ENCODE measurements at regions not wholly inside any gene's neighbourhood (a gene's known extent, or its start where the extent isn't known, plus 50 kb on each side); places are given as distances from the start of the nearest gene placed in this dataset.

DNA sequence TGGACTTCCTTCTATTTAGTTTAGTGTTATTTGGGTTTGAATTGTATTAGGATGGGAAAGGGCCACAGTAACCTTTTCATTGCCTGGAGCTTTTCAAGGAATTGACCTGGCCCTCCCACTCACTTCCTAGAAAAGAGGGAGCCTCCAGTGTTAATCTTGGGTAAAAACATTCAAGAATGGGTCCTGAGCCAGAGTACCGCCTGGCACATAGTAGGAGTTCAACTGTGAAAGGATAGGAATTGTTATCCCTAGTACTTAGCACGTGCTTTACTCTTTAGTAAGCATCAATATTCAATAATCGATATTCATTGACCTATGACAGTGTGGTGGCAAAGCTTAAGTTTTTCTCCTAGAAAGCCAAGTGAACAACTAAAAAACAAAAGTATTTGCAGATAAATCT, 179.9 kb downstream of the IRS1 start:
- H3K9me3 Mint-ChIP-seq: no peaks in the 10 kb centered on the region
- no peaks in the 10 kb centered on the region for H3K36me3 Mint-ChIP-seq (ENCODE audit: low read depth)
- no peak overlapping the region for H3K4me3 Mint-ChIP-seq
- DNase-seq: no peak
- H3K27ac Mint-ChIP-seq: no peak overlapping the region
- peaks cover 6% of the 10 kb centered on the region for H3K27me3 Mint-ChIP-seq
- no peaks in the 10 kb centered on the region for H3K4me1 Mint-ChIP-seq (ENCODE audit: low read depth)

DNA sequence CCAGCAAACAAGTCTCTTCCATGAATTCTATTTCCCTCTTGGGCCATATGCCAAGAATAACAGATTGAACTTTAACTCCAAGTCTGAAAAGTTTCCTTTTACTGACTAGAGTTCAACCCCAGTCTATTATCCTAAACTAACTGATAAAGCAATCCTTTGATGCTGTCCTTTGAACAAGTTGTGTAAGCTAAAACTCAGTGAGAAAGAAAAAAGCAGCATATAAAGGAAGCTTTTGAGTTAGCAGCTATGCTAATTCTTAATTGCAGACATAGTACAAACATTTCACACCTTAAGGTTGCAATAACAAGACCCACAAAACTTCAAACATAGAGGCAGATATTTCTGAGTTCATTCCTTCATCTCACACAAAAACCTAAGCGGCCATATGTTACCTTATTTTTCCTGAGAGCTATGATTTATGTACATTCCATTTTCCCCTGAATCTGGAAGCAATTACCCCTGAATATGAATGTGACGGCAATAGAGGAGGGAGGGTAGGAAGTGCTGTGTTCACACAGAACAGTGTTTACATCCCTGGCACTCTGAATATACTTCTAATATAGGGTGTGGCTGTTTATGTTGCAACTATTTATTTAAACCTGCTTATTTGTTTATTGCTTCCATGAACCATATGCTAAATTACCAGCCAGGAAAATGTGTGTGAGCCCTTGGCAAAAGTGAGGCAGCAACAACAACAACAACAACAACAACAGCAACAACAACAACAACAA, 180.6 kb downstream of the IRS1 start:
- no peaks in the 10 kb centered on the region for H3K36me3 Mint-ChIP-seq (ENCODE audit: low read depth)
- H3K4me1 Mint-ChIP-seq (ENCODE audit: low read depth): no peaks in the 10 kb centered on the region
- H3K27me3 Mint-ChIP-seq: peaks cover 6% of the 10 kb centered on the region
- H3K9me3 Mint-ChIP-seq: no peaks in the 10 kb centered on the region
- no peak overlapping the region for H3K27ac Mint-ChIP-seq
- no peak overlapping the region for H3K4me3 Mint-ChIP-seq
- DNase-seq: no peak

GRCh38 chr2:226618544-226618874, 181.1 kb downstream of the IRS1 start:
- Mint-ChIP-seq H3K4me3 (no peak overlapping the region), H3K36me3 (ENCODE audit: low read depth) (no peaks in the 10 kb centered on the region), H3K27ac (no peak overlapping the region), H3K9me3 (no peaks in the 10 kb centered on the region), H3K27me3 (peaks cover 6% of the 10 kb centered on the region), H3K4me1 (ENCODE audit: low read depth) (no peaks in the 10 kb centered on the region)
- DNase-seq: no peak

DNA sequence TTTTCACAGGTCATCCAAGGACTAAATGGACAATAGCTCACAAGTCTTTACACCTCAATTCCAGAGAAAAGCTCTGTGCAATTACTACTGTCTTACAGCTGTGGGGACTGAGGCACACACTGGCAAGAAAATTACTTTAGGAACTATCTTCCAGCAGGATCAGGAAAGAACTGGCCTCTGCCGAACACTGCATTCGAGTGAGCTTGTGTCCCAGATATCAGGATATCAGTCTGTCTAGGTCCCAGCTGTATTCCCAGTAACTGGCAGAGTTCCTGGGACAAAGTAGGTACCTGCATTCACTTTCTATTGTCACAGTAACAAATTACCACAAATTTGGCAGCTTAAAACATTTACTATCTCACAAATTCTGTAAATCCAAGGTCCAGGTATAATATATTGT, 183.7 kb downstream of the IRS1 start:
- peaks cover 15% of the 10 kb centered on the region for H3K27me3 Mint-ChIP-seq
- no peak for DNase-seq
- H3K27ac Mint-ChIP-seq: no peak overlapping the region
- H3K36me3 Mint-ChIP-seq (ENCODE audit: low read depth): no peaks in the 10 kb centered on the region
- no peak overlapping the region for H3K4me3 Mint-ChIP-seq
- no peaks in the 10 kb centered on the region for H3K9me3 Mint-ChIP-seq
- H3K4me1 Mint-ChIP-seq (ENCODE audit: low read depth): no peaks in the 10 kb centered on the region

GRCh38 chr2:226611944-226612318, 187.7 kb downstream of the IRS1 start:
- Mint-ChIP-seq H3K36me3 (ENCODE audit: low read depth) (no peaks in the 10 kb centered on the region), H3K27ac (no peak overlapping the region)

GRCh38 chr2:226611196-226611943, 188.2 kb downstream of the IRS1 start:
- no peak overlapping the region for H3K4me3 Mint-ChIP-seq
- no peak for DNase-seq
- H3K27ac Mint-ChIP-seq: no peak overlapping the region
- no peaks in the 10 kb centered on the region for H3K9me3 Mint-ChIP-seq
- no peaks in the 10 kb centered on the region for H3K36me3 Mint-ChIP-seq (ENCODE audit: low read depth)
- peaks cover 22% of the 10 kb centered on the region for H3K27me3 Mint-ChIP-seq
- peaks cover 5% of the 10 kb centered on the region for H3K4me1 Mint-ChIP-seq (ENCODE audit: low read depth)

More at GRCh38 chr2:226611944-226612318, 187.7 kb downstream of the IRS1 start:
- H3K4me3 Mint-ChIP-seq: no peak overlapping the region
- peaks cover 5% of the 10 kb centered on the region for H3K4me1 Mint-ChIP-seq (ENCODE audit: low read depth)
- no peaks in the 10 kb centered on the region for H3K9me3 Mint-ChIP-seq
- DNase-seq: no peak
- H3K27me3 Mint-ChIP-seq: peaks cover 20% of the 10 kb centered on the region

DNA sequence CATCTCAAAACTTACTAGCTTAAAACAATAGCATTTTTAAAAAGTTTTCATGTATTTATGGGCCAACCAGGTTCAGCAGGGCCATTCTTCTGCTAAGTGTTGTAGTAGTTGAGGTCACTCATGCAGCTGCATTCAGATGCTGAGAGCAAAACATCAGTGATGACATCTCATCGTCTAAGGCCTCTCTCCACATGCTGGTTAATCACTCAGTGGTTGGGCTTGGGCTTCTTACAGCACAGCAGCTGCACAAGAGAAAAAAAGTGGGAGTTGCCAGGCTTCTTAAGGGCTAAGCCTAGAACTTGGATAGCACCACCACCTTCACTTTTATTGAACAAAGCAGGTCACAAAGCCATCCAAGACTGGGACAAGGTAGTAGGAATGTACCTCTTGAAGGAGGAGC, 190.3 kb downstream of the IRS1 start:
- no peak for DNase-seq
- Mint-ChIP-seq H3K27ac (no peak overlapping the region), H3K27me3 (peaks cover 38% of the 10 kb centered on the region), H3K9me3 (no peaks in the 10 kb centered on the region), H3K4me1 (ENCODE audit: low read depth) (peaks cover 5% of the 10 kb centered on the region), H3K4me3 (no peak overlapping the region), H3K36me3 (ENCODE audit: low read depth) (no peaks in the 10 kb centered on the region)

DNA sequence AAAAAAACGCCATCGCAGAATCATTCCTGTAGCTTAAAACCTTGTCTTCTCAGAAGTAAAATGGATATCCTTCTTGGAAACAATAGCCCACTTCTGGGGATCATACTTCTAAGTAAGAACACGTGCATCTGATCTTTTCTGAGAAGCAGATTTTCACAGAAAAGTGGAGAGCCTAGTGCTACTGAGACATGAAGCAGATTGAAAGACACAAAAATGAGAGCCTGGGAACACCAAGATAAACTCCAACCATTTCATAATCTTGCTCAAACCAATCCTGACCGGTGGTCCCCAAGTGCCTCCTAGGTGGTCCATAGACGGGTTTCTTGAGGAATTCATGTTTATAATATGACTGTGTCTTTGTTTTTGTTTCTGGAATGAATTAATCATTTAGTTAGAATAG, 191.2 kb downstream of the IRS1 start:
- no peak for DNase-seq
- peaks cover 5% of the 10 kb centered on the region for H3K4me1 Mint-ChIP-seq (ENCODE audit: low read depth)
- H3K27me3 Mint-ChIP-seq: peaks cover 43% of the 10 kb centered on the region
- no peak overlapping the region for H3K4me3 Mint-ChIP-seq
- H3K36me3 Mint-ChIP-seq (ENCODE audit: low read depth): no peaks in the 10 kb centered on the region
- H3K9me3 Mint-ChIP-seq: no peaks in the 10 kb centered on the region
- no peak overlapping the region for H3K27ac Mint-ChIP-seq

- H3K27me3 Mint-ChIP-seq: peaks cover 47% of the 10 kb centered on the region
- H3K27ac Mint-ChIP-seq: no peak overlapping the region
- H3K4me3 Mint-ChIP-seq: no peak overlapping the region
- peaks cover 5% of the 10 kb centered on the region for H3K4me1 Mint-ChIP-seq (ENCODE audit: low read depth)
- H3K36me3 Mint-ChIP-seq (ENCODE audit: low read depth): no peaks in the 10 kb centered on the region
- no peaks in the 10 kb centered on the region for H3K9me3 Mint-ChIP-seq
- no peak for DNase-seq
Observed at GRCh38 chr2:226607379-226607778, 192.2 kb downstream of the IRS1 start.

DNA sequence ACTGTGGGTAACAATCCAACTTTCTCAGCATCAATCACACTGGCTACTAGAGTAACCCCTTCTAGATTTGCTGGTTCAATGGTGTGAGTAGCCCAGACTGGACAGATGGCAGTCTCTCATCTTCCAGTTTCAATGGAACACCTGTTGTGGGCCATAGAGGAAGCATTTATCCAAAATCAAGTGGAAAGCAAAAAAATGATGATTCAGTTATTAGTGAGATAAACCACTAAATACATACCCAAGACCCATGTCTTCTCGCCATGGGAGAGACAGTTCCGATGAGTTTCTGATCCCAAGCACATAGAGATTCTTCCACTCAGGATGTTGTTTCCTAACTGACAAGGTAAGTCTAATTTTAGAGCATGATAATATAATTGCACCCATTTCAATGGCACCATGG, 194.0 kb downstream of the IRS1 start:
- DNase-seq: no peak
- H3K4me3 Mint-ChIP-seq: no peak overlapping the region
- H3K4me1 Mint-ChIP-seq (ENCODE audit: low read depth): peaks cover 5% of the 10 kb centered on the region
- H3K27ac Mint-ChIP-seq: no peak overlapping the region
- no peaks in the 10 kb centered on the region for H3K36me3 Mint-ChIP-seq (ENCODE audit: low read depth)
- no peaks in the 10 kb centered on the region for H3K9me3 Mint-ChIP-seq
- H3K27me3 Mint-ChIP-seq: peaks cover 49% of the 10 kb centered on the region

DNA sequence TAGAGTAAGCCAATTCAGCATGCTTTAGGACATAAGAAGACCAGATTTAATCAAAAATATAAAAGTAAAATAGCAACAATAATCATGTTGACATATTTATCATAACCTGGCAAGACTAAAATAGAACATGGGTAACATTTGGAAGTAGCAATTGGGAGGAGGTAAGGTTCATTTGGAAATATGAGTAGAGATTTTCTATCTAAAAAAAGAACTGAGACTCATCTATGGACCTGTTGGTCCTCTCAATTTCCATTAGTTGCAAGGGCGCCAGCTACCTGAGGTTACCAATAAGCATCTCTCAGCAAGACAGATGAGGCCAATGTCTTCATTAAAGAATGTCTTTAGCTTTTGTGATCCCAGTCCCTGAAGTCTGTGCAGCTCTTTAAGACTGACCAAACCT, 196.0 kb downstream of the IRS1 start:
- Mint-ChIP-seq H3K9me3 (no peaks in the 10 kb centered on the region), H3K27ac (no peak overlapping the region), H3K4me1 (ENCODE audit: low read depth) (peaks cover 2% of the 10 kb centered on the region), H3K27me3 (peaks cover 53% of the 10 kb centered on the region), H3K36me3 (ENCODE audit: low read depth) (no peaks in the 10 kb centered on the region), H3K4me3 (no peak overlapping the region)
- no peak for DNase-seq

DNA sequence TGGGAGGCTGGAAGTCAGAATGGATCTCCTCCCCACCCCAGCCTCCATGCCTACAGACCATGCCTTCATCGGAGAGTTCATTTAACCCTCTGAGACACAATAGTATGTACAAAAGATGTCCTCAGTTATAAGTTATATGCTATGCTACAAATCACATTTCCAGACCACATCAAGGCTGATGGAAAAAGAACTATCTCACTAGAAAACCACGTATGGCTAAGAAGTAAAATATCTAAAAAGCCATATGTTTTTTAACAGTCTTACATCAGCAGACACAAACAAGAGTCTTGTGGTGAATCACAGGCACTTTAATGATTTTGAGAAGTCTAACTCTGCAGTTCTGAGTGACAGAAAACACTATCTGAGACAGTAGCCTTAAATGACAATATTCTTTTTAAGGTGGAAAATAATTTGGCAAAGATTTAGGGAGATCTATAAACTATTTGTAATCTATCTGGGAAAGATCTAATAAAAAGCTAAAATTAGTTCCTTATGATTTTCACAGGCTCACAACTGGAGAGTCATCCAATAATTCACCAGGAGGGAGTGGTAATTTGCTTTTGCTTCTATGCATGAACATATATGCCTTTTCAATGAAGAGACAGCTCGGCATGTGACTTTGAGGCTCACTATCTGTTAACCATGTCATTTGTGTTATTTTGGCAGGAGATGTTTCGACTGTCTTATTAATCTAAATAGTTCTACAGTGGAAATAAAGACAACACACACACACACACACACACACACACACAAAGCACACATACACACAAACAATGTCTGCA, 197.5 kb downstream of the IRS1 start:
- no peaks in the 10 kb centered on the region for H3K4me1 Mint-ChIP-seq (ENCODE audit: low read depth)
- no peaks in the 10 kb centered on the region for H3K9me3 Mint-ChIP-seq
- peaks cover 49% of the 10 kb centered on the region for H3K27me3 Mint-ChIP-seq

DNA sequence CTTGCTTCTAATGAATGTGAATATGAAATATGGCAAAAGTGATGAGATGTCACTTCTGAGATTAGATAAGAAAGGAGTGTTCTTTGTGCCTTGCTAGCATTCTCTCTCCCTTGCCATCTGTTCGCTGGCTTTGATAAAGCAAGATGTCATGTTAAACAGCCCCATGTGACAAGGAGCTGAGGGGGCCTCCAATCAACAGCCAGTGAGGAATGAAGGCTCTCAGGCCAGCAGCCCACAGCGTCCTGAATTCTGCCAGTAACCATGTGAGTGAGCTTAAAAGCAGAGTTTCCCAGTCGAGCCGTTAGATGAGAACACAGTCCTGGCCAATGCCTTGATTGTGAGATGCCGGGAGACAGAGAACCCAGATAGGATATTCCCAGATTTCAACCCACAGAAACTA, 198.8 kb downstream of the IRS1 start:
- DNase-seq: no peak
- no peaks in the 10 kb centered on the region for H3K36me3 Mint-ChIP-seq (ENCODE audit: low read depth)
- H3K27me3 Mint-ChIP-seq: peaks cover 45% of the 10 kb centered on the region
- no peak overlapping the region for H3K27ac Mint-ChIP-seq
- no peaks in the 10 kb centered on the region for H3K9me3 Mint-ChIP-seq
- H3K4me1 Mint-ChIP-seq (ENCODE audit: low read depth): no peaks in the 10 kb centered on the region
- H3K4me3 Mint-ChIP-seq: no peak overlapping the region

More for the DNA sequence above, 197.5 kb downstream of the IRS1 start:
- H3K36me3 Mint-ChIP-seq (ENCODE audit: low read depth): no peaks in the 10 kb centered on the region
- no peak for DNase-seq
- H3K4me3 Mint-ChIP-seq: no peak overlapping the region
- no peak overlapping the region for H3K27ac Mint-ChIP-seq

- no peak for DNase-seq
- no peaks in the 10 kb centered on the region for H3K36me3 Mint-ChIP-seq (ENCODE audit: low read depth)
Observed at GRCh38 chr2:226600184-226600583, 199.4 kb downstream of the IRS1 start.

DNA sequence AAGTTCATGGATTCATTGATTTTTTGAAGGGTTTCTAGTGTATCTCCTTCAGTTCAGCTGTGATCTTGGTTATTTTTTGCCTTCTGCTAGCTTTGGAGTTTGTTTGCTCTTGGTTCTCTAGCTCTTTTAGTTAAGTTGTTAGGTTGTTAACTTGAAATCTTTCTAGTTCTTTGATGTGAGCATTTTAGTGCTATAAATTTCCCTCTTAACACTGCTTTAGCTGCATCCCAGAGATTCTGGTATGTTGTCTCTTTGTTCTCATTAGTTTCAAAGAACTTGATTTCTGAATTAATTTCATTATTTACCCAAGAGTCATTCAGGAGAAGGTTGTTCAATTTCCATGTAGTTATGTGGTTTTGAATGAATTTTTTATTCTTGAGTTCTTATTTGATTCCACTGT, 210.6 kb downstream of the IRS1 start:
- Mint-ChIP-seq H3K27me3 (peaks cover 24% of the 10 kb centered on the region), H3K27ac (no peak overlapping the region), H3K4me1 (ENCODE audit: low read depth) (no peaks in the 10 kb centered on the region), H3K4me3 (no peak overlapping the region), H3K36me3 (ENCODE audit: low read depth) (no peaks in the 10 kb centered on the region), H3K9me3 (peaks cover 2% of the 10 kb centered on the region)
- DNase-seq: no peak

More at GRCh38 chr2:226600184-226600583, 199.4 kb downstream of the IRS1 start:
- Mint-ChIP-seq H3K9me3 (no peaks in the 10 kb centered on the region), H3K4me1 (ENCODE audit: low read depth) (no peaks in the 10 kb centered on the region), H3K27me3 (peaks cover 47% of the 10 kb centered on the region), H3K4me3 (no peak overlapping the region), H3K27ac (no peak overlapping the region)

All from activated T-cell treated with anti-CD3 and anti-CD28 coated beads, Interleukin-2, amount 50 U/mL, for 24 hours (primary cell).